ENCODE measurements at regions not wholly inside any gene's neighbourhood (a gene's known extent, or its start where the extent isn't known, plus 50 kb on each side); places are given as distances from the start of the nearest gene placed in this dataset.

- no peak for DNase-seq (ENCODE audit: low spot score in 2 of 2)
- no peak for TF ChIP-seq POLR2A (IDR thresholded peaks at IDR 0.05)
- no peak for TF ChIP-seq CTCF (IDR thresholded peaks at IDR 0.05)
- H3K4me3 ChIP-seq (ENCODE audit: low read depth, poor library complexity, severe bottlenecking), result no peak overlapping the region
- intact Hi-C loops (cut with DNase I; ENCODE audit: low total_unique reads), result loop anchor here (10.0 kb wide), 1 partner anchor 261 kb away; no protein-coding TSS in a partner anchor
- WGBS, 2 donors, result 96 to 97% methylated on average over 2 of the region's 2 CpGs
These were observed 94.8 kb upstream of the DCLK2 start for GRCh38 chr4:149983401-149983800.

- no peak for DNase-seq (ENCODE audit: low spot score in 2 of 2)
- TF ChIP-seq CTCF (IDR thresholded peaks at IDR 0.05) (no peak), POLR2A (IDR thresholded peaks at IDR 0.05) (no peak)
- WGBS, 2 donors, result 95 to 100% methylated on average over 3 of the region's 3 CpGs
- intact Hi-C loops (cut with DNase I; ENCODE audit: low total_unique reads), result loop anchor here (10.0 kb wide), 1 partner anchor 261 kb away; no protein-coding TSS in a partner anchor
- no peak overlapping the region for H3K4me3 ChIP-seq (ENCODE audit: low read depth, poor library complexity, severe bottlenecking)
These were observed 94.3 kb upstream of the DCLK2 start for GRCh38 chr4:149983931-149984330.

GRCh38 chr4:149985981-149986380, 92.3 kb upstream of the DCLK2 start:
- no peak overlapping the region for H3K4me3 ChIP-seq (ENCODE audit: low read depth, poor library complexity, severe bottlenecking)
- no peak for DNase-seq (ENCODE audit: low spot score in 2 of 2)
- TF ChIP-seq POLR2A (IDR thresholded peaks at IDR 0.05), result no peak
- intact Hi-C loops (cut with DNase I; ENCODE audit: low total_unique reads), result loop anchor here (10.0 kb wide), 1 partner anchor 259 kb away; no protein-coding TSS in a partner anchor
- WGBS, 2 donors, result 87 to 90% methylated on average over 4 of the region's 4 CpGs

- no peak for DNase-seq (ENCODE audit: low spot score in 2 of 2)
- H3K4me3 ChIP-seq (ENCODE audit: low read depth, poor library complexity, severe bottlenecking), result no peak overlapping the region
- intact Hi-C loops (cut with DNase I; ENCODE audit: low total_unique reads), result loop anchor here (10.0 kb wide), 1 partner anchor 258 kb away; no protein-coding TSS in a partner anchor
- TF ChIP-seq CTCF (IDR thresholded peaks at IDR 0.05), result no peak
- TF ChIP-seq POLR2A (IDR thresholded peaks at IDR 0.05), result no peak
- 60 to 63% methylated on average over 3 of the region's 3 CpGs for WGBS, 2 donors
These were observed 91.3 kb upstream of the DCLK2 start for GRCh38 chr4:149986917-149987316.

- no peak overlapping the region for H3K4me3 ChIP-seq (ENCODE audit: low read depth, poor library complexity, severe bottlenecking)
- TF ChIP-seq POLR2A (IDR thresholded peaks at IDR 0.05), result no peak
- no peak for TF ChIP-seq CTCF (IDR thresholded peaks at IDR 0.05)
- DNase-seq (ENCODE audit: low spot score in 2 of 2), result no peak
- intact Hi-C loops (cut with DNase I; ENCODE audit: low total_unique reads), result loop anchor here (10.0 kb wide), 1 partner anchor 257 kb away; no protein-coding TSS in a partner anchor
- WGBS, 2 donors, result 70 to 73% methylated on average over 4 of the region's 4 CpGs
These were observed 90.7 kb upstream of the DCLK2 start for GRCh38 chr4:149987330-149988086.

GRCh38 chr4:149988087-149988410, 90.2 kb upstream of the DCLK2 start:
- DNase-seq (ENCODE audit: low spot score in 2 of 2), result no peak
- 47 to 75% methylated on average over 1 of the region's 1 CpG for WGBS, 2 donors
- intact Hi-C loops (cut with DNase I; ENCODE audit: low total_unique reads), result loop anchor here (10.0 kb wide), 1 partner anchor 257 kb away; no protein-coding TSS in a partner anchor

More at GRCh38 chr4:149988087-149988410, 90.2 kb upstream of the DCLK2 start:
- H3K4me3 ChIP-seq (ENCODE audit: low read depth, poor library complexity, severe bottlenecking), result no peak overlapping the region
- no peak for TF ChIP-seq CTCF (IDR thresholded peaks at IDR 0.05)
- TF ChIP-seq POLR2A (IDR thresholded peaks at IDR 0.05), result no peak
